ENCODE measurements at regions not wholly inside any gene's neighbourhood (a gene's known extent, or its start where the extent isn't known, plus 50 kb on each side); places are given as distances from the start of the nearest gene placed in this dataset. TPM values are rescaled to one million over a fixed set of nuclear protein-coding genes. Genes with fewer than 3 reads are reported as not detected.

- TF ChIP-seq CTCF (IDR thresholded peaks at IDR 0.05) = no peak
- ATAC-seq (ENCODE audit: low FRiP score) (no peak), DNase-seq (ENCODE audit: low spot score) (no peak)
Observed at GRCh38 chr20:11852189-11852588, 65.5 kb upstream of the BTBD3 start.

- no peak for DNase-seq (ENCODE audit: low spot score)
- no peak for ATAC-seq (ENCODE audit: low FRiP score)
- TF ChIP-seq CTCF (IDR thresholded peaks at IDR 0.05) = no peak
Observed at GRCh38 chr20:11852811-11853210, 64.9 kb upstream of the BTBD3 start.

- ATAC-seq (ENCODE audit: low FRiP score) = no peak
- DNase-seq (ENCODE audit: low spot score) = no peak
- no peak for TF ChIP-seq CTCF (IDR thresholded peaks at IDR 0.05)
Observed at GRCh38 chr20:11853359-11853758, 64.3 kb upstream of the BTBD3 start.

GRCh38 chr20:11861479-11861878 lies 56.2 kb upstream of the BTBD3 start:
- no peak for DNase-seq (ENCODE audit: low spot score)
- ATAC-seq (ENCODE audit: low FRiP score) = no peak
- no peak for TF ChIP-seq CTCF (IDR thresholded peaks at IDR 0.05)

- TF ChIP-seq CTCF (IDR thresholded peaks at IDR 0.05) = no peak
- DNase-seq (ENCODE audit: low spot score) = no peak
- ATAC-seq (ENCODE audit: low FRiP score) = no peak
Observed at GRCh38 chr20:11867291-11867919, 50.3 kb upstream of the BTBD3 start.

Small RNA genes lying in the stretch of these regions (small RNA-seq; reads per million reads assigned to genes)
- gene AL080274.1 = not detected
- not detected for gene RN7SKP111

All from omental fat pad (tissue), 3 donors.